GM18517 (cell line): ENCODE measurements at regions not wholly inside any gene's neighbourhood (a gene's known extent, or its start where the extent isn't known, plus 50 kb on each side); places are given as distances from the start of the nearest gene placed in this dataset.

ENCODE experiments used
- ATAC-seq: cut with Tn5 transposase; IDR thresholded peaks from one replicate; pipeline ENCODE4 v1.9.1; 2021; ENCODE audit warnings: mild to moderate bottlenecking, moderate library complexity; ENCODE audit not compliant: unreplicated experiment

DNA sequence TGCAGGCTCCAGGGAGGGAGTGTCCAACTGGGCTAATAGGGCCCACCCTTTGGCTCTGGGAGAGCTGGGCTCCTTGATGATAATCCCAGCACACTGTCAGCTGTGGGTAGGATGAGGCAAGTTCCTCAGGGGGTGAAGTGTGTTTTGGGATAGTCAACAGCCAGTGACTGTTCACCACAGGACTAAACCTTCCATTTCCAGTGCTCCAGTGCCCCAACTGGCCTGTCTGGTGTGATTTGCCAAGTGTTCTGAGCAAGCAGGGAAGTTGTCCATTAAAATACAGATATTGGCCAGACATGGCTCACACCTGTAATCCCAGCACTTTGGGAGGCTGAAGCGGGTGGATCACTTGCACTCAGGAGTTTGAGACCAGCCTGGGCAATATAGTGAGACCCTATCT, 150.9 kb downstream of the TM9SF2 start:
- ATAC-seq, result no peak

DNA sequence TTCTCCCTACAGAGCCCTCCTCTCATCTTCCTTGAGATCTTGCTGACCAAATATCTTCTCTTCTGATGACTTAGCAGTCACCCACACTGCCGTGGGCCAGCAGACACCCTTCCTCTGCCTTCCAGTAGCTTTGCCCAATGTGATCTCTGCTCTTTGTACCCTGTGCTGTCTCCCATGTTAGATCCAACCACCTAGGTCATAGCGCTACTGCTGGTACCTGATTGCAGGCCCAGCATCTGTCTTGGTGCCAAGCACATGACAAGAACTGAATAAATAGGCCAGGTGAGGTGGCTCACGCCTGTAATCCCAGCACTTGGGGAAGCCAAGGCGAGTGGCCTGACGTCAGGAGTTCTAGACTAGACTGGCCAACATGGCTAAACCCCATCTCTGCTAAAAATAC, 149.7 kb downstream of the TM9SF2 start:
- no peak for ATAC-seq

DNA sequence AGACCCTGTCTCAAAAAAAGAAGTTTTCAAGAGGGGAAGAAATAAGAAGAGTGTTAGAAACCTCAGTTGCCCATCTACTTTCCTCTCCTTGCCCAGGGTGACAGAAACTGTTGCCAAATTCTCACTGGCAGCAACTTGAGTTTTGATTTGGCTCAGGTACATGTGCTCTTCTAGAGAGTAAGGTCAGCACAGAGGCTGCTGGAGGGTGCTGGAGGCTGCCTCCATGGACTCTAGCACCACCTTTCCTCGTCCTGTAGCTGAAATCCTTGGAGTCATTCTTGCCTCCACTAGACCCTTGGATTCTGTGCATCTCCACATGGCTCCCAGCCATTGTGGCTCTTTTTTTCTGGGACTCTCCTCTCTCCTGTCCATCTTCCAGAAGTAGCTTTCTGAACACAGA, 149.1 kb downstream of the TM9SF2 start:
- no peak for ATAC-seq

DNA sequence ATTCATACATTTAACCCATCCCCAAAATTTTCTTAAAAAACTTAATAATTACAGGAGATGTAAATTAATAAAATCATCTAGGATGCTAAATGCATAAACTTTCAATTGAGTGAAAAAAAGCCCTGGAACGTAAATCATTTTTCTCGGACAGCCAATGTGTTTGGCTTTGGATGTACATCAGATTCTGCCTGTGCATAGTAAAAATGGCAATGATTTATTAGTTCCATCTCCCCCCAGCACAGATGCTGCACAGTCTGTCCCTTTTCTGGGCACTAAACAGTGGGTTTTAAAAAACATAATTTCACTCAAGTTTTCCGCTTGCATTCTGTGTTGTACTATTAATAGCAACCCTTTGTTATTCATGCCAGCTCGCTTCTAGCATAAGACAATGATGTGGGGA, 147.7 kb downstream of the TM9SF2 start:
- ATAC-seq, result no peak

DNA sequence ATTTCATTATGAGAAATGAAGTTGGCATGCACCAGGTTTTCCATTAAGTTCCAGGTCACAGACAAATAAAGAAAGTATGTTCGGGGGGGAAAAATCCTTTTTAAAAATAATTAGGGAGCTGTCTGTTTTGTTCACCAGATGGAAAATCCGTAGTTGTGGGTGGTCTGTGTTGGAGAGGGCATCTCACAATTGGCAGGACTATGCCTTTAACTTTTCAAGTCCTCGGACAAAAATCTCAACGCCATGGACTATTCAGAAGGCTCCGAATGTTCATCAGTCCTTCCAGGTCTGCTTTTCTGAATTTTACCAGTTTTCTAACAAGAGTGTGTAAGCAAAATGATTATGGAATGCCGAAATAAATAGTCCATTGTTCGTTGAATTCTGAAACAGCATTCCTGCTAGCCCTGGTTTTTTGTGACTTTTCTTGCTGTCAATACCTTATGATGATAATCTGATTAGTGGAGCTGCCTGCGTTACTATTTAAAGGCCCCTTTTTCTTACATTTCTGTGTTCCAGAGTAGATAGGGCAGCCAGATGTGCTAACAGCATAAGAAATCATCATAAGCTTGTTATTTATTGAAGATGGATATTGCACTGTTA, 146.9 kb downstream of the TM9SF2 start:
- ATAC-seq, result no peak

DNA sequence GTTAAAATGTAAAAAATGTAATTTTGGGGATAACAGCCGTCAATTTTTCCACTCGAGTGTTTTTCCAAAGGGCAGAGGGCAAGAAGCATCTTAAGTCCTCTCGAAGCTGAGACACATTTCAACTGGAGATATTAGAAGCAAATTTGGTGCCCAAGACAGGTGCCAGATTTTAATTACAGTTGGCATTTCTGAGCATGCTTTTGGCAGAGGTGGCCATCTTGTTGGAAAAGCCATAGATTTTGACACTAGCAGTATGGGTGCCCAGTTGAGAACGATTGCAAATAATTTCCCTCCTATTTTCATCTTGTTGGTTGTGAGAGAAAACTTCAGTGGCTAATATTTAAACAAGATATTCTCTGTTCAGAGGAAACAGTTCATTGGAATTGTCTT, 146.3 kb downstream of the TM9SF2 start:
- no peak for ATAC-seq

DNA sequence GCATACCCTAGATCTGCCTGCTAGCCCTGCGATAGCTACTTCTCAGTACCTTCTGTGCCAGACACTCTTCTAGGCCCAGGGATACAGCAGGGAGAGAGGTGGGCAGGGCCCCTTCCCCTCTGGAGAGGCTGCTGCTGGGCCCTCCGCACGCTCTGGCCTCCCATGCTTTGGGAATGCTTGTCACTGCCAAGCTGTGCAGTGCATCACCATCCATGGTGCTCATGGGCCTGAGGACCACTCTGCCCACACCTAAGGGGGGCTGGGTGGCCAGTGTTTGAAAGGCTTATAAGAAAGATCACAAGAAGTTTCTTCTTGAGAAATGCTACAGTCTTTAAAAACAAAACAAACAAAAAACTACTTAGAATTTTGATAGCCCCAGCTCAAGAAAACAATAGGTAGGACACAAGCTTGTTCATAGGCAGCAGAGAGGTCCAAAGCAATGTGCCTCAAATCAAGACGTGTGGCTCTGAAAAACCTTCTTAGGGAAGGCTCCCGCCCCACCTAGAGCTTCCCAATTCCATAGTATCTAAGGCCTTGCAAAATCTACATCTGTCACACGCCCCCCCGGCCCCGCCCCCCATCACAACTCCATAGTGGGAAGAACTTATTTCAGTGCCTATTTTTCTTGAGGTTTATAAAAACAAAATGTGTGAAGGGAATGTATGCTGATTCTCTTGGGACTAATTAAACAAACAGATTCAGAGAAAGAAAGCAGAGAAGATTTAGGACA, 145.8 kb downstream of the TM9SF2 start:
- ATAC-seq, result no peak

DNA sequence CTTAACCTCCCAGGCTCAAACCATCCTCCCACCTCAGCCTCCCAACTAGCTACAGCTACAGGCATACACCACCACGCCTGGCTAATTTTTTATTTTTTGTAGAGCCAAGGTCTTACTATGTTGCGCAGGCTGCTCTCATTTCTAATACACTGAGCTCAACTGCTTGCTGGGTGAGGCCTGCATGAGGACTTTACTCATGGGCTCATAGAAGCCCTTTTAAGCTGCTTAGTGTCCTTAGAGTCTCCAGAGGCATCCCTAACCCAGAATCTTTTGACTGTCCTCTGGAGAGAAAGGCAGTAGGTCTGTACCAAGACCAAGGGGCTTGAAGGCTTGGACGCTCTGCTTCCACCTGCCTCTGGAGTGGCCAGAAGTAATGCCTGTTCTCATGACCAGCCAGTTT, 141.6 kb downstream of the TM9SF2 start:
- no peak for ATAC-seq

DNA sequence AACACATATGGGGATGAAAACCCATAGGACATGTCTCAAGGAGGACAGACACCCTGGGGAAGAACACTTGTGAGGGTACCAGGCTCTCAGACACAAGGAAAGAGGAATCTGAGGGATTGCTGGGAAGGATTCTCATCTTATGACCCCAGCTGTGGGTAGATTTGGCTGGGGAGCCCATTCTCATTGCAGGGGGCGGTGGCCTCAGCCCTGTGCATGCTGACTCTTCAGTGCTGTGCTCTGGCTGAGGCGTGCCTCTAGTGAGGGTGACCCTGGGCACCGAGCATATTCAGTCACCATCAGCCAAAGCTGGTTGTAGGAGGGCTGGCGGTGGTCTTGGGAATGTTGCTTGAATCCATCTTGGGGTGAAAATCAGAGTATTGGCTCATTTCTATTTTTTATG, 140.7 kb downstream of the TM9SF2 start:
- ATAC-seq, result no peak

DNA sequence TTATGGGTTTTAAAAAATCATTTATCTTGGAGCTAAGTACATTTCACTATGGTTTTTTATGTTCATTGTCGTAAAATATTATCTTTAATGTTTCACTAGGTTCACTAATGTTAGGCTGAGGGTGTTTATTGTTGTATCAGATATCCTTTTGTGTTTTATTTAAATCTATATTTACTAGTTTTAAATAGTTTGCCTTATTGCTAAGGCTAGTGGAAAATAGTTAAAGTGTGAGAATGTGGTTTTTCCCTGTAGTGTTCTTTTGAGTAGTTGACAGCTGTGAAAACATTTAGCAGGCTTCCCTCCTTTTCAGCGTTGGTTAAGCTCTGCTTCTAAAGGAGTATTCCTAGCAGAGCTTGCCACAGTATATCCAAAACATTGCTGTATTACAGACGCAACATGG, 139.0 kb downstream of the TM9SF2 start:
- no peak for ATAC-seq

DNA sequence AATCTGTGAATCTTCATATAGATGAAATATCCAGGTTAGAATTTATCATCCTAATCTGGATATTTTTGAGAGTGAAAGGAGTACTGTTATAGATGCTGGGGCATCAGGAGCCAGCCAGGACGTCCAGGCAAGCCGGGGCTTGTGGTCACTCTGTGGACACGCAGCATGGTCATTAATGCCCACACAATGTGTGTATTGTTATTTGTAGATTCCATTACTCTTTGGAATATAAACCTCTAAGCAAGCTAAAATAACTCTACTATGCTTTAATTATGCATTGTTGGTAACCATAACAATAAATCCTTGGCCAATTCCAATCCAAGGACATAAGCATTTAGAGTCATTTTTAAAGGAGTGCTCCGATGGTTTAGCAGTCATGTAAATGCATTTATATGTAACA, 137.9 kb downstream of the TM9SF2 start:
- ATAC-seq, result no peak

DNA sequence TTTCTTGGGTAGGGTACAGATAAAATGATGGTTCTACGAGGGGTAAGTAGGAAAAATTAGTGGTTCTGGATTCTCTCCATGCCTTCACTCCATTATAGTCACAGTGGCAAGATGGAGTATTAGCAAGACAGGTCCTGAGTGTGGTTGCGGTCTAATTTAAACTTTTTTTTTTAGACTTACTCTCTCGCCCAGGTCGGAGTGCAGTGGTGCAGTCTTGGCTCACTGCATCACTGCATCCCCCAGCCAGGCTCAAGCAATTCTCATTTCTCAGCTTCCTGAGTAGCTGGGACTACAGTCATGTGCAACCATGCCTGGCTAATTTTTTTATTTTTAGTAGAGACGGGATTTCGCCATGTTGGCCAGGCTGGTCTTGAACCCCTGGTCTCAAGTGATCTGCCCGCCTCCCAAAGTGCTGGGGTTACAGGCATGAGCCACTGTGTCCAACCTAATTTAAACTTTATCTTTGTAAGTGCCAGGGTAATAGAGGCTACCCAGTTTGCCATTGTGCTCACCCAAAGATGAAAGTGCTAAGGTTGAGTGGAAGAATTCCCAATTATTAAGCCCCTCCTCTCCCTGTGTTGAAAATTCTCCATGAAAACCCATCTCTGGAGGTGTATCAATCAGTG, 135.6 kb downstream of the TM9SF2 start:
- peak; percentile 86 for ATAC-seq

DNA sequence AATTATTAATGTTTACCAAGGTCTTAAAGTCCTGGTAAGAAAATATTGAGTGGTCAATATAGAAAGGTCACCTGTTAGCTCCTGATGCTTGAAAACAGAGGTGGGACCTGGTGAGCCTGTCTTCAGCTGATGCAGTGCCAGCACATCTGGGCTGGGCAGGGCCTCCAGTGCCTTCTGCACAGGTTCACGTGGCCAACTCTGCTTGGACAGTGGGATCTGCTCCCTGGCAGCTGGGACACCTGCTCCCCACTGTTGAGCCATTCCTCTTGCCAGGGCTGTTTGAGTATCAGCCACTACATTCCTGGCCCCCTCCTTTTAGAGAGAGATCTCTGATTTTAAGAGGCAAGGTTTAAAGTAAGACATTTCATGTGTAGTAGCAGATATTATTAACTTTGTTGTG, 135.0 kb downstream of the TM9SF2 start:
- no peak for ATAC-seq

DNA sequence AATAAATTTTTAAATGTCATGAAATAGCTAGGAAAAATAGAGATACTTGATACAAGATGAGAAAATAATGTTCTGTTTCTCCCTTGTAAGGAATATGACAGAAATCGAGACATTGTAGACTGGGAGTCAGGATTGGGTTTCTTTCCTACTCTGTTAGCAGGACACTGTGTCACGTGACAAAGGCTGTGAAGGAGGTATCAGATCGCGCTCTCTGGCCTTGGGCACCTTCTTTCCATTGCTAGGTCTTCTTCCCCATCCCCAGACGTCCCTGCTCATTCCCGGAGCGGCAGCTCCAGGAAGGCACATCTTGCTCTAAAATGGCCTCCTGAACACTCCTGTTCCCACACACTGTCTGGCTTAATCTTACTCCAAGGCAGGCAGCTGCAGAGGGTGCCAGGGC, 133.4 kb downstream of the TM9SF2 start:
- no peak for ATAC-seq

DNA sequence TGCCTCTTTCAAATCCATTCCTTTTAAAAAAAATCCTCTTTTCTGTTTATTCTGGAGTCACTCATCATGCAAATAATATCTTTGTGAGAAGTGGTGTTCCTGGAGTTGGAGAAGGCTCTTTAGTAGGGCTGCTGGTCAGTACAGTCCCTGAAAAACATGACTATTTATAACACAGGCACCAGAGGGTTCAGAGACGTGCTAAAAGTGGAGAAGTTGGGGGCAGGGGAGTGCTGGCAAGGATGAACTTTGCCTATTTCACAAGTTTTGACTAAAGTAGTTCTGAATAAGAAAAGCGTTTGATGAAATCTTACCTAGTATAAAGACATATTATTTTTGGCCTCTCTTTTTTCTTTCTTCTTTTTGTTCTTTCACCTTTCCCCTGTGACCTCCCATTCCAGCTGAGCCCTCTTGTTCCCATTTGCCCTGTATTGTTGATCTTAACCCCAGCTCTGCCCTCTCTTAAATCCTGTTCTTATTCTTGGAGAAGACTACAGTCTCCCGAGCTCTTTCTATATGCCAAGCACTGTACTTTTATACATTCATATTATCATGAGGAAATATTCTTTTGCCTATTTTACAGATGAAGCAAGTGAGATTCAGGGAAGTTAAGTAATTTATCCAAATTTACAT, 129.1 kb downstream of the TM9SF2 start:
- ATAC-seq, result no peak

DNA sequence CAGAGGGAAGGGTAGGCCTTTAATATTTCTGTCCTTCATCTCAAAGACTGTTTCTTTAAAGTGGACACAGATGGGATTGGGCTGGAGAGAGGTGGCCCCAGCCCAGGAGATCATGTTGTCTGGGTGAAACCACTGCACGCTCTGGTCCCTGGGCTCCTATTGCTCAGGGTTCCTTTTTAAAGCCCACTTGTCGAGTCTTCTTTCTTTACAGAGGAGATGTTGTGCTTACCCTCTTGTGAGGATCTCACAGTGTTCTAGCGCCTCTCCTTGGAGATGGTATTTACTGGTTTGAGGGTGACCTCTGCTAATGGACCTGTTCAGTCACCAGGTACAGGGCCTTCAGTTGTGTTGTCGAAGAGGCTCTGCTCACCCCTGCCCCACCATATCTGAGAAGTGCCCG, 128.4 kb downstream of the TM9SF2 start:
- ATAC-seq, result no peak

DNA sequence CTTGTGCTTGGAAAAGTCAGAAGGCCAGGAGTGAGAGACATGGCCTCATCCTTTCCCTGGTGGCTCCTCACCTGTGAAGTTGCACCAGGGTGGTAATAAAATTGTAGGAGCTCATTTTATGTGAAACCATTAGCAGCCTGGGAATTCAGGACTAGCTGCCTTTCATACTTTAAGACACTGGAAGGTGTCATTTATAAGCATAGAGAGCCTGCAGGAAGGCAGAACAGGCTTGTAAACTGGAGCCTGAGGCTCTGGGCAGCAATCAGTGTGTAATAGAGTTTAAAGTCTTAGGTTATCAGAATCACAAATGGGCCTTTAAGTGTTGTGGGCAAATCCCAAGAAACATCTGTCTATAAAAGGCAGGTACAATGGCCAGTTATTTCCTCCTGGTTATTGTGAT, 127.2 kb downstream of the TM9SF2 start:
- no peak for ATAC-seq

DNA sequence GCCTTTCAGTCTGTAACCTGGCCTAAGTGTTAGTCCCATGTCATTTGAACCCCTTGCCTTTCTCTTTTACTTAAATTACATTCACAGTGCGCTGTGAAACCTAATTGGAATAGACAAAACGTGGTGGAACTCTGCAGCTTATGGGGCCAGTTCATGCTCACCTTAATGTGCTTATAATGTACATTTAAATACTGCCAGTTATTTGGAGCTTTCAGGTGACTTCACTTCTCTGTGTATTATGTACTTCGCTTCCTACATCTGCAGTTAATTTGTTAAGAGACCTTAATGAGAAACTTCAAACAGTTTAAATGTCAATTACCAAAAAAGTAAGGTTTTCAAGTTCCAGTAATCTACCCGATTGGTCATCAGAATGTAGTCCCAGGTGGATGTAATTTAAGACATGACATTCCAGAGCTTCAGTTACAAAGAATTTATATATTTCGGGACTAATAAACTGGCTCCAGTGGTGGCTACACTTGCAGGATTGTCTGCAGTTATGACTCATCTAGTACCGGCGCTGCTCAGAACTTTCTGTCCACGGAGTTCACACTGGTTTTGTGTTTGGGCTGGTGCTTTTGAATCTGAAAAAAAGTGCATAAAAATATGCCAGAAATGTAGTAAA, 125.3 kb downstream of the TM9SF2 start:
- no peak for ATAC-seq

DNA sequence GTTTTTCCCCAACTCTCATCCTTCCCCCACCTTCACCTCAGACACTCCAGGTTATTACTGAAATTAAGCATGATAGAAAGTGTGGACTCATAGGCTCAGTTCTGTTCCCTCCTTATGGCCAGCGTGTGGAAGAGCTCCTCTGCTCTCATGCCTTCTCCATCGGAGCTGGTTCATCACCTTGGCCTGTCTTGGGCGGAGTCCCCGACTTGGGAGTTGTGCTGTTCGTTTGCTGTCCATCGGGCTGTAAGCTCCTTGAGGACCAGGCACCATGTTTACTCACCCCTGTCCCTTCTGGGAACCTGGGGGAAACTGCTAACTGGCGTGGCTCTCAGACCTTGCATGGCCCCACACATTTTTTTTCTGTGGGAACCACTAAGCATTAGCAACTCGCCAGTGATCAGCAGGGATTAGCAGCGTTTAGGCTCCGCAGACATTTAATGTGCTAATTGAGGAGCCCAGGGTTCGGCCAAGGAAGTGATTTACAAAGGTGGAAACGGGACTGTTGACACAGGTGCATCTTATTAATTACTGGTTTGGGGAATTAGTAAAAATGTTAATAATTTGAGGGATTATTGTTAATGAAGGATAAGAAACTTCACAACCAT, 123.8 kb downstream of the TM9SF2 start:
- no peak for ATAC-seq

DNA sequence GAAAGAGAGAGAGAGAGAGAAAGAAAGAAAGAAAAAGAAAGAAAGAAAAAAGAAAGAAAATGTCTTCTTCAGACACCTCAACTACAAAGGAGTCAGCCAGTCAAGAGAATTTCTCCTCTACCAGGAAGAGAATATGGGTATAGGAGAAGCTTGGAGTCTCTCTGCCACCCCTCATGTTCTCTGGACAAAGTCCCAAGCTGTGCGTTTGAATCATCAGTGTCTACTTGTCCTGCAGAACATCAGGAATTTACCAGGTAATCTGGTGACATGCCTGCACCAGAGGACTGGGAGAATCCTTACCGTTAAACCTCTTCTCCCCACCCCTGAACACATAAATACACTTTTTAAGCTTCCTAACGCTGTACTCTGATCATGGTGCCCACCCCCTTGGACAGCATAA, 119.5 kb downstream of the TM9SF2 start:
- ATAC-seq, result no peak

DNA sequence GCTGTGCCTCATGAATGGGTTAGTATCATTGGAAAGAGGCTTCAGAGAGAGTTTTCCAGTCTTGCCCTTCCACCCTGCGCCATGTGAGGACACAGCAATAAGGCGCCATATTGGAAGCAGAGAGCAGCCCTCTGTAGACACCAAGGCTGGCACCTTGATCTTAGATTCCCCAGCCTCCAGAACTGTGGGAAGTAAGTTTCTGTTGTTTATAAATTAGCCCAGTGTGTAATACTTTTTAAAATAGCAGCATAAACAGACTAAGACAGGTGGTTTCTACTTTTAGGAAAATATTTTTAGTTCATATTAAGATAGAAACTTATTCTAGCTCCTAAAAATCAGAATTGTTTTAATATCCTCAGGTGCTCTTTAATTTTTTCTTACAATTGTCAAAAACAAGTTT, 117.9 kb downstream of the TM9SF2 start:
- no peak for ATAC-seq
